CD4-positive, alpha-beta T cell (primary cell): ENCODE measurements at regions not wholly inside any gene's neighbourhood (a gene's known extent, or its start where the extent isn't known, plus 50 kb on each side); places are given as distances from the start of the nearest gene placed in this dataset.

ENCODE experiments used
- ATAC-seq: fragments of 200-7000 bp; cut with Tn5 transposase; one replicate; pipeline ENCODE4 v1.10.0; 2022; ENCODE audit warnings: mild to moderate bottlenecking; ENCODE audit not compliant: poor library complexity
- CTCF ChIA-PET: fragments of 350-600 bp; sonication (Branson Sonifier 250); formaldehyde crosslinking; loops from one replicate; lab custom pipeline; 2021; ENCODE audit warnings: antibody characterized with exemption, inconsistent platforms; lab: Charles Lee
- POLR2A ChIA-PET: fragments of 350-600 bp; sonication (Branson Sonifier 250); formaldehyde crosslinking; loops from one replicate; lab custom pipeline; 2021; ENCODE audit warnings: antibody characterized with exemption, inconsistent platforms; lab: Charles Lee
- DNase-seq, 14 experiments: peaks; one replicate each; pipeline ENCODE4 v3.0.0-alpha.2; 2013 to 2020; ENCODE audit warnings: mixed read lengths in 2 of 14
- H3K27ac ChIP-seq, 2 donors: one replicate each; pipeline versions ENCODE4 v1.5.1 to v1.7.0; 2013; ENCODE audit warnings: low read length in 2 of 2, low read depth in 1 of 2, mild to moderate bottlenecking in 1 of 2
- H3K27me3 ChIP-seq, 2 experiments: 1 replicate in 1 of 2; 2 replicates in 1 of 2; pipeline versions ENCODE4 v1.6.1 to v1.7.0; 2013; ENCODE audit warnings: low read length in 2 of 2, control low read depth in 1 of 2, mild to moderate bottlenecking in 1 of 2, moderate library complexity in 1 of 2; ENCODE audit not compliant: insufficient read depth in 2 of 2, control insufficient read depth in 1 of 2
- H3K36me3 ChIP-seq: one replicate; pipeline ENCODE4 v1.6.1; 2013; ENCODE audit warnings: low read length, control low read depth; ENCODE audit not compliant: insufficient read depth
- H3K4me1 ChIP-seq: one replicate; pipeline ENCODE4 v1.6.1; 2013; ENCODE audit warnings: low read length, control low read depth; ENCODE audit not compliant: insufficient read depth
- H3K4me3 ChIP-seq: one replicate; pipeline ENCODE4 v1.5.1; 2013; ENCODE audit warnings: mild to moderate bottlenecking, low read length, moderate library complexity
- H3K9me3 ChIP-seq, 2 experiments: 1 replicate in 1 of 2; 2 replicates in 1 of 2; pipeline versions ENCODE4 v1.6.1 to v1.7.0; 2013; ENCODE audit warnings: low read length in 2 of 2, mild to moderate bottlenecking in 2 of 2, control low read depth in 1 of 2, moderate library complexity in 1 of 2; ENCODE audit not compliant: control insufficient read depth in 1 of 2, insufficient read depth in 1 of 2
- H3K27ac Mint-ChIP-seq: one replicate; pipeline ENCODE4 v1.8.0; 2020; ENCODE audit warnings: mixed read lengths
- H3K27me3 Mint-ChIP-seq: one replicate; pipeline ENCODE4 v1.8.0; 2021; ENCODE audit warnings: mixed read lengths
- H3K36me3 Mint-ChIP-seq: one replicate; pipeline ENCODE4 v1.8.0; 2021; ENCODE audit warnings: low read depth, mixed read lengths
- H3K4me1 Mint-ChIP-seq: one replicate; pipeline ENCODE4 v1.8.0; 2021; ENCODE audit warnings: low read depth, mixed read lengths
- H3K4me3 Mint-ChIP-seq: one replicate; pipeline ENCODE4 v1.8.0; 2020; ENCODE audit warnings: mild to moderate bottlenecking, mixed read lengths
- H3K9me3 Mint-ChIP-seq: one replicate; pipeline ENCODE4 v1.8.0; 2020; ENCODE audit warnings: mixed read lengths
- CTCF ChIP-seq: fragments of 200-600 bp; IDR thresholded peaks from one replicate; pipeline ENCODE4 v1.8.0; 2022; ENCODE audit warnings: antibody characterized with exemption, mild to moderate bottlenecking
- intact Hi-C, 2 experiments: fragments of 100-400 bp; cut with DNase I in 1 of 2; cut with micrococcal nuclease in 1 of 2; formaldehyde crosslinking; loops; one replicate each; pipeline versions ENCODE4 v1.15.1 to v1.9.0; 2023 to 2025; cut with DNase I, micrococcal nuclease

GRCh38 chr16:55045756-55046460, 115.2 kb downstream of the IRX5 start:
- DNase-seq (no peak), ATAC-seq (no peak)
- H3K4me3 ChIP-seq: no peak overlapping the region
- H3K27ac ChIP-seq: no peak overlapping the region
- intact Hi-C loops: no loop called here
- H3K36me3 Mint-ChIP-seq: no peaks in the 10 kb centered on the region
- H3K9me3 ChIP-seq: peaks cover 0 to 6% of the 10 kb centered on the region in 2 experiments
- H3K4me3 Mint-ChIP-seq: no peak overlapping the region
- no peaks in the 10 kb centered on the region for H3K36me3 ChIP-seq
- CTCF ChIA-PET: no interaction called here
- no peaks in the 10 kb centered on the region for H3K27me3 ChIP-seq
- no peaks in the 10 kb centered on the region for H3K9me3 Mint-ChIP-seq
- no peak overlapping the region for H3K27ac Mint-ChIP-seq
- POLR2A ChIA-PET: no interaction called here
- no peaks in the 10 kb centered on the region for H3K4me1 ChIP-seq
- peaks cover 10% of the 10 kb centered on the region for H3K27me3 Mint-ChIP-seq
- no peaks in the 10 kb centered on the region for H3K4me1 Mint-ChIP-seq
- no peak for TF ChIP-seq CTCF

- no peak overlapping the region for H3K4me3 ChIP-seq
- H3K4me1 Mint-ChIP-seq: no peaks in the 10 kb centered on the region
- H3K27me3 Mint-ChIP-seq: peaks cover 13% of the 10 kb centered on the region
- no peaks in the 10 kb centered on the region for H3K36me3 Mint-ChIP-seq
- H3K27ac Mint-ChIP-seq: no peak overlapping the region
- ChIA-PET POLR2A (no interaction called here), CTCF (no interaction called here)
- no peaks in the 10 kb centered on the region for H3K9me3 Mint-ChIP-seq
- no peaks in the 10 kb centered on the region for H3K36me3 ChIP-seq
- H3K4me3 Mint-ChIP-seq: no peak overlapping the region
- ATAC-seq (no peak), DNase-seq (no peak)
- intact Hi-C loops: no loop called here
- no peak overlapping the region for H3K27ac ChIP-seq
- TF ChIP-seq CTCF: no peak
- H3K4me1 ChIP-seq: no peaks in the 10 kb centered on the region
- H3K27me3 ChIP-seq: no peaks in the 10 kb centered on the region
- peaks cover 0 to 5% of the 10 kb centered on the region in 2 experiments for H3K9me3 ChIP-seq
Measured at GRCh38 chr16:55046513-55046912, 115.8 kb downstream of the IRX5 start.

GRCh38 chr16:55046916-55047315, 116.3 kb downstream of the IRX5 start:
- ATAC-seq (no peak), DNase-seq (no peak)
- peaks cover 16% of the 10 kb centered on the region for H3K27me3 Mint-ChIP-seq
- no peaks in the 10 kb centered on the region for H3K36me3 Mint-ChIP-seq
- ChIA-PET POLR2A (no interaction called here), CTCF (no interaction called here)
- H3K4me1 ChIP-seq: no peaks in the 10 kb centered on the region
- intact Hi-C loops: no loop called here
- H3K27ac ChIP-seq: no peak overlapping the region
- H3K27ac Mint-ChIP-seq: no peak overlapping the region
- no peak for TF ChIP-seq CTCF
- no peak overlapping the region for H3K4me3 ChIP-seq
- no peaks in the 10 kb centered on the region for H3K9me3 Mint-ChIP-seq
- peaks cover 0 to 5% of the 10 kb centered on the region in 2 experiments for H3K9me3 ChIP-seq
- no peaks in the 10 kb centered on the region for H3K36me3 ChIP-seq
- no peaks in the 10 kb centered on the region for H3K4me1 Mint-ChIP-seq
- H3K27me3 ChIP-seq: no peaks in the 10 kb centered on the region
- H3K4me3 Mint-ChIP-seq: no peak overlapping the region
